Activated naive CD8-positive, alpha-beta T cell (primary cell): ENCODE measurements at regions not wholly inside any gene's neighbourhood (a gene's known extent, or its start where the extent isn't known, plus 50 kb on each side); places are given as distances from the start of the nearest gene placed in this dataset.

ENCODE experiments used
- H3K27ac Mint-ChIP-seq: one replicate; pipeline ENCODE4 v1.8.0; 2021; ENCODE audit warnings: mixed read lengths
- H3K27me3 Mint-ChIP-seq: one replicate; pipeline ENCODE4 v1.8.0; 2021; ENCODE audit warnings: mixed read lengths
- H3K36me3 Mint-ChIP-seq: one replicate; pipeline ENCODE4 v1.8.0; 2021; ENCODE audit warnings: mixed read lengths
- H3K4me1 Mint-ChIP-seq: one replicate; pipeline ENCODE4 v1.8.0; 2021; ENCODE audit warnings: low read depth, mixed read lengths
- H3K4me3 Mint-ChIP-seq: one replicate; pipeline ENCODE4 v1.8.0; 2021; ENCODE audit warnings: mild to moderate bottlenecking, mixed read lengths
- H3K9me3 Mint-ChIP-seq: one replicate; pipeline ENCODE4 v1.8.0; 2021; ENCODE audit warnings: low read depth, mixed read lengths

GRCh38 chr6:80463197-80463596 lies 356.7 kb downstream of the BCKDHB start:
- Mint-ChIP-seq H3K36me3 (no peaks in the 10 kb centered on the region), H3K4me1 (no peaks in the 10 kb centered on the region), H3K27ac (no peak overlapping the region), H3K9me3 (no peaks in the 10 kb centered on the region), H3K4me3 (no peak overlapping the region), H3K27me3 (no peaks in the 10 kb centered on the region)

- H3K9me3 Mint-ChIP-seq = no peaks in the 10 kb centered on the region
- H3K4me1 Mint-ChIP-seq = no peaks in the 10 kb centered on the region
- no peaks in the 10 kb centered on the region for H3K36me3 Mint-ChIP-seq
- H3K27ac Mint-ChIP-seq = no peak overlapping the region
- H3K4me3 Mint-ChIP-seq = no peak overlapping the region
- H3K27me3 Mint-ChIP-seq = no peaks in the 10 kb centered on the region
These were observed 353.9 kb downstream of the BCKDHB start for GRCh38 chr6:80460257-80460865.

GRCh38 chr6:80457439-80457933 lies 351.0 kb downstream of the BCKDHB start:
- H3K9me3 Mint-ChIP-seq = no peaks in the 10 kb centered on the region
- no peaks in the 10 kb centered on the region for H3K27me3 Mint-ChIP-seq
- no peak overlapping the region for H3K27ac Mint-ChIP-seq
- H3K4me1 Mint-ChIP-seq = no peaks in the 10 kb centered on the region
- H3K4me3 Mint-ChIP-seq = no peak overlapping the region
- H3K36me3 Mint-ChIP-seq = peaks cover 2% of the 10 kb centered on the region

GRCh38 chr6:80456724-80457438 lies 350.4 kb downstream of the BCKDHB start:
- Mint-ChIP-seq H3K27ac (no peak overlapping the region), H3K4me1 (no peaks in the 10 kb centered on the region)

GRCh38 chr6:80454661-80455365 lies 348.3 kb downstream of the BCKDHB start:
- no peak overlapping the region for H3K4me3 Mint-ChIP-seq
- H3K27me3 Mint-ChIP-seq = no peaks in the 10 kb centered on the region
- H3K27ac Mint-ChIP-seq = no peak overlapping the region
- no peaks in the 10 kb centered on the region for H3K9me3 Mint-ChIP-seq
- H3K4me1 Mint-ChIP-seq = no peaks in the 10 kb centered on the region
- peaks cover 2% of the 10 kb centered on the region for H3K36me3 Mint-ChIP-seq

More at GRCh38 chr6:80456724-80457438, 350.4 kb downstream of the BCKDHB start:
- no peaks in the 10 kb centered on the region for H3K27me3 Mint-ChIP-seq
- no peak overlapping the region for H3K4me3 Mint-ChIP-seq
- no peaks in the 10 kb centered on the region for H3K9me3 Mint-ChIP-seq
- H3K36me3 Mint-ChIP-seq = peaks cover 2% of the 10 kb centered on the region

- H3K9me3 Mint-ChIP-seq = no peaks in the 10 kb centered on the region
- peaks cover 2% of the 10 kb centered on the region for H3K36me3 Mint-ChIP-seq
- no peak overlapping the region for H3K27ac Mint-ChIP-seq
- no peak overlapping the region for H3K4me3 Mint-ChIP-seq
- H3K4me1 Mint-ChIP-seq = no peaks in the 10 kb centered on the region
- H3K27me3 Mint-ChIP-seq = no peaks in the 10 kb centered on the region
These were observed 347.7 kb downstream of the BCKDHB start for GRCh38 chr6:80454197-80454596.

GRCh38 chr6:80449726-80450125 lies 343.3 kb downstream of the BCKDHB start:
- no peak overlapping the region for H3K4me3 Mint-ChIP-seq
- H3K36me3 Mint-ChIP-seq = no peaks in the 10 kb centered on the region
- no peaks in the 10 kb centered on the region for H3K4me1 Mint-ChIP-seq
- H3K27me3 Mint-ChIP-seq = no peaks in the 10 kb centered on the region
- H3K9me3 Mint-ChIP-seq = no peaks in the 10 kb centered on the region
- no peak overlapping the region for H3K27ac Mint-ChIP-seq

- Mint-ChIP-seq H3K27ac (no peak overlapping the region), H3K9me3 (no peaks in the 10 kb centered on the region), H3K27me3 (no peaks in the 10 kb centered on the region), H3K4me1 (no peaks in the 10 kb centered on the region), H3K4me3 (no peak overlapping the region), H3K36me3 (peaks cover under 1% of the 10 kb centered on the region)
These were observed 340.1 kb downstream of the BCKDHB start for GRCh38 chr6:80446454-80447045.

- no peaks in the 10 kb centered on the region for H3K9me3 Mint-ChIP-seq
- no peak overlapping the region for H3K27ac Mint-ChIP-seq
- H3K36me3 Mint-ChIP-seq = peaks cover 2% of the 10 kb centered on the region
- no peaks in the 10 kb centered on the region for H3K27me3 Mint-ChIP-seq
- H3K4me1 Mint-ChIP-seq = no peaks in the 10 kb centered on the region
- no peak overlapping the region for H3K4me3 Mint-ChIP-seq
These were observed 339.3 kb downstream of the BCKDHB start for GRCh38 chr6:80445751-80446150.

GRCh38 chr6:80442366-80442765 lies 335.9 kb downstream of the BCKDHB start:
- no peak overlapping the region for H3K27ac Mint-ChIP-seq
- no peaks in the 10 kb centered on the region for H3K4me1 Mint-ChIP-seq
- H3K9me3 Mint-ChIP-seq = no peaks in the 10 kb centered on the region
- peaks cover 2% of the 10 kb centered on the region for H3K36me3 Mint-ChIP-seq
- no peak overlapping the region for H3K4me3 Mint-ChIP-seq
- H3K27me3 Mint-ChIP-seq = no peaks in the 10 kb centered on the region

GRCh38 chr6:80441131-80441530 lies 334.7 kb downstream of the BCKDHB start:
- Mint-ChIP-seq H3K27me3 (no peaks in the 10 kb centered on the region), H3K4me1 (no peaks in the 10 kb centered on the region), H3K27ac (no peak overlapping the region), H3K36me3 (peaks cover 5% of the 10 kb centered on the region), H3K4me3 (no peak overlapping the region), H3K9me3 (no peaks in the 10 kb centered on the region)

GRCh38 chr6:80440496-80441115 lies 334.1 kb downstream of the BCKDHB start:
- no peaks in the 10 kb centered on the region for H3K27me3 Mint-ChIP-seq
- H3K4me1 Mint-ChIP-seq = no peaks in the 10 kb centered on the region
- peaks cover 5% of the 10 kb centered on the region for H3K36me3 Mint-ChIP-seq
- H3K27ac Mint-ChIP-seq = no peak overlapping the region
- H3K4me3 Mint-ChIP-seq = no peak overlapping the region
- H3K9me3 Mint-ChIP-seq = no peaks in the 10 kb centered on the region

GRCh38 chr6:80439721-80440470 lies 333.4 kb downstream of the BCKDHB start:
- H3K27me3 Mint-ChIP-seq = no peaks in the 10 kb centered on the region
- H3K9me3 Mint-ChIP-seq = no peaks in the 10 kb centered on the region
- peaks cover 5% of the 10 kb centered on the region for H3K36me3 Mint-ChIP-seq

GRCh38 chr6:80438772-80439171 lies 332.3 kb downstream of the BCKDHB start:
- peaks cover 6% of the 10 kb centered on the region for H3K36me3 Mint-ChIP-seq
- no peaks in the 10 kb centered on the region for H3K9me3 Mint-ChIP-seq
- no peaks in the 10 kb centered on the region for H3K27me3 Mint-ChIP-seq
- H3K27ac Mint-ChIP-seq = no peak overlapping the region
- no peaks in the 10 kb centered on the region for H3K4me1 Mint-ChIP-seq
- no peak overlapping the region for H3K4me3 Mint-ChIP-seq

More at GRCh38 chr6:80439721-80440470, 333.4 kb downstream of the BCKDHB start:
- Mint-ChIP-seq H3K4me1 (no peaks in the 10 kb centered on the region), H3K4me3 (no peak overlapping the region), H3K27ac (no peak overlapping the region)
